ENCODE measurements at regions not wholly inside any gene's neighbourhood (a gene's known extent, or its start where the extent isn't known, plus 50 kb on each side); places are given as distances from the start of the nearest gene placed in this dataset.

DNA sequence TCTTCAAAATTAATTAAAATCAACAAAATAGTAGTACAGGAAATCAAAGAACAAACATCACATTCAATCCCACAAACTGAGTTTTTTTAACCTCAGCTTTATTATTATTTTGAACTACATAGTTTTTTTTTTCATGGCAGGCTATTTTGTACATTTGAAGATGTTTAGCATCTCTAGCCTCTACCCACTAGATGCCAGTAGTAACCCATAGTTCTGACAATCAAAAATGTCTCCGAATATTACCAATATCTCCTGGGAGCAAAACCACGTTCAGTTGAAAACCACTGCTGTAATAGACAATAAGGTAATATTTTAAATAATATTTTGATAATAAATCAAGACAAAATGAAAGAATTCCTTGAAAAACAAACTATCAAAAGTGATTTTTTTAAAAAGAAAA is 702.6 kb upstream of the LRRTM1 start:
- Histone ChIP-seq H3K27me3 (ENCODE audit: control insufficient read depth, extremely low read depth, insufficient read depth, low read length) (no peaks in the 10 kb centered on the region), H3K9me1 (ENCODE audit: control insufficient read depth, extremely low read depth, insufficient read depth, low read length) (no peaks in the 10 kb centered on the region), H3K79me2 (ENCODE audit: control insufficient read depth, insufficient read depth, low read length) (no peaks in the 10 kb centered on the region), H3K9ac (ENCODE audit: control insufficient read depth, extremely low read depth, insufficient read depth, low read length) (no peak overlapping the region), H3K27ac (ENCODE audit: control insufficient read depth, insufficient read depth, low read length) (no peak overlapping the region), H3K9me3 (ENCODE audit: control insufficient read depth, low read depth, low read length) (no peaks in the 10 kb centered on the region), H4K20me1 (ENCODE audit: control insufficient read depth, extremely low read depth, insufficient read depth, low read length) (no peaks in the 10 kb centered on the region), H3K36me3 (ENCODE audit: control insufficient read depth in 2 of 2, extremely low read depth in 1 of 2, insufficient read depth in 2 of 2, low read length in 2 of 2) (no peaks in the 10 kb centered on the region), H2AFZ (ENCODE audit: control insufficient read depth, low read length) (no peak overlapping the region), H3K4me3 (ENCODE audit: control insufficient read depth in 2 of 3, extremely low read depth in 1 of 3, insufficient read depth in 2 of 3, low read depth in 1 of 3, low read length in 3 of 3) (no peak overlapping the region), H3K4me2 (ENCODE audit: control insufficient read depth, extremely low read depth, insufficient read depth, low read depth, low read length) (no peak overlapping the region), H3K4me1 (ENCODE audit: control insufficient read depth, extremely low read depth, insufficient read depth, low read length) (no peaks in the 10 kb centered on the region)
- no peak for DNase-seq (ENCODE audit: low read depth, low spot score)
- FAIRE-seq, result no peak
- dilution Hi-C loops (cut with MboI; ENCODE audit: extremely low pct_ligation_motif_present, low sequenced_read_pairs), result no loop called here
- TF ChIP-seq, protein P1, sequence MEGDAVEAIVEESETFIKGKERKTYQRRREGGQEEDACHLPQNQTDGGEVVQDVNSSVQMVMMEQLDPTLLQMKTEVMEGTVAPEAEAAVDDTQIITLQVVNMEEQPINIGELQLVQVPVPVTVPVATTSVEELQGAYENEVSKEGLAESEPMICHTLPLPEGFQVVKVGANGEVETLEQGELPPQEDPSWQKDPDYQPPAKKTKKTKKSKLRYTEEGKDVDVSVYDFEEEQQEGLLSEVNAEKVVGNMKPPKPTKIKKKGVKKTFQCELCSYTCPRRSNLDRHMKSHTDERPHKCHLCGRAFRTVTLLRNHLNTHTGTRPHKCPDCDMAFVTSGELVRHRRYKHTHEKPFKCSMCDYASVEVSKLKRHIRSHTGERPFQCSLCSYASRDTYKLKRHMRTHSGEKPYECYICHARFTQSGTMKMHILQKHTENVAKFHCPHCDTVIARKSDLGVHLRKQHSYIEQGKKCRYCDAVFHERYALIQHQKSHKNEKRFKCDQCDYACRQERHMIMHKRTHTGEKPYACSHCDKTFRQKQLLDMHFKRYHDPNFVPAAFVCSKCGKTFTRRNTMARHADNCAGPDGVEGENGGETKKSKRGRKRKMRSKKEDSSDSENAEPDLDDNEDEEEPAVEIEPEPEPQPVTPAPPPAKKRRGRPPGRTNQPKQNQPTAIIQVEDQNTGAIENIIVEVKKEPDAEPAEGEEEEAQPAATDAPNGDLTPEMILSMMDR (optimal IDR thresholded peaks at IDR 0.05 in 1 of 3, IDR thresholded peaks at IDR 0.05 in 1 of 3, conservative IDR thresholded peaks at IDR 0.05 in 1 of 3; ENCODE audit: extremely low read depth in 1 of 3, insufficient read depth in 2 of 3, low read length in 3 of 3), result no peak
- TF ChIP-seq EZH2 (IDR thresholded peaks at IDR 0.05; ENCODE audit: low read length), result no peak

DNA sequence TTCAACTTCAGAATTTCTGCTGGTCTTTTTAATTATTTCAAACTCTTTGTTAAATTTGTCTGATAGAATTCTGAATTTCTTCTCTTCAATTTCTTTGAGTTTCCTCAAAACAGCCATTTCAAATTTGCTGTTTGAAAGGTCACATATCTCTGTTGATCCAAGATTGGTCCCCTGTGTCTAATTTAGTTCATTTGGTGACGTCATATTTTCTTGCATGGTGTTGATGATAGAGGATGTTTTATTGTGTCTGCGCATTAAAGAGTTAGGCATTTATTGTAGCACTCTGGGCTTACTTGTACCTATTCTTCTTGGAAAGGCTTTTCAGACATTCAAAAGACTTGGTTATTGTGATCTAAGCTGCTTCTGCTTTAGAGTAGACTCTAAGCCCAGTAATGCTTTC is 698.4 kb upstream of the LRRTM1 start:
- H3K36me3 ChIP-seq (ENCODE audit: control insufficient read depth in 2 of 2, extremely low read depth in 1 of 2, insufficient read depth in 2 of 2, low read length in 2 of 2), result no peaks in the 10 kb centered on the region
- H3K27me3 ChIP-seq (ENCODE audit: control insufficient read depth, extremely low read depth, insufficient read depth, low read length), result no peaks in the 10 kb centered on the region
- H3K79me2 ChIP-seq (ENCODE audit: control insufficient read depth, insufficient read depth, low read length), result no peaks in the 10 kb centered on the region
- H3K27ac ChIP-seq (ENCODE audit: control insufficient read depth, insufficient read depth, low read length), result no peak overlapping the region
- H3K4me3 ChIP-seq (ENCODE audit: control insufficient read depth in 2 of 3, extremely low read depth in 1 of 3, insufficient read depth in 2 of 3, low read depth in 1 of 3, low read length in 3 of 3), result no peak overlapping the region
- no peaks in the 10 kb centered on the region for H3K4me1 ChIP-seq (ENCODE audit: control insufficient read depth, extremely low read depth, insufficient read depth, low read length)
- H3K9me3 ChIP-seq (ENCODE audit: control insufficient read depth, low read depth, low read length), result no peaks in the 10 kb centered on the region
- no peak overlapping the region for H3K9ac ChIP-seq (ENCODE audit: control insufficient read depth, extremely low read depth, insufficient read depth, low read length)
- TF ChIP-seq EZH2 (IDR thresholded peaks at IDR 0.05; ENCODE audit: low read length), result no peak
- TF ChIP-seq, protein P1 (optimal IDR thresholded peaks at IDR 0.05 in 1 of 3, IDR thresholded peaks at IDR 0.05 in 1 of 3, conservative IDR thresholded peaks at IDR 0.05 in 1 of 3; ENCODE audit: extremely low read depth in 1 of 3, insufficient read depth in 2 of 3, low read length in 3 of 3), result no peak
- no peak for FAIRE-seq
- no peak for DNase-seq (ENCODE audit: low read depth, low spot score)
- no peak overlapping the region for H2AFZ ChIP-seq (ENCODE audit: control insufficient read depth, low read length)
- no peaks in the 10 kb centered on the region for H4K20me1 ChIP-seq (ENCODE audit: control insufficient read depth, extremely low read depth, insufficient read depth, low read length)
- dilution Hi-C loops (cut with MboI; ENCODE audit: extremely low pct_ligation_motif_present, low sequenced_read_pairs), result no loop called here
- no peak overlapping the region for H3K4me2 ChIP-seq (ENCODE audit: control insufficient read depth, extremely low read depth, insufficient read depth, low read depth, low read length)
- H3K9me1 ChIP-seq (ENCODE audit: control insufficient read depth, extremely low read depth, insufficient read depth, low read length), result no peaks in the 10 kb centered on the region
